ENCODE measurements at regions not wholly inside any gene's neighbourhood (a gene's known extent, or its start where the extent isn't known, plus 50 kb on each side); places are given as distances from the start of the nearest gene placed in this dataset.

DNA sequence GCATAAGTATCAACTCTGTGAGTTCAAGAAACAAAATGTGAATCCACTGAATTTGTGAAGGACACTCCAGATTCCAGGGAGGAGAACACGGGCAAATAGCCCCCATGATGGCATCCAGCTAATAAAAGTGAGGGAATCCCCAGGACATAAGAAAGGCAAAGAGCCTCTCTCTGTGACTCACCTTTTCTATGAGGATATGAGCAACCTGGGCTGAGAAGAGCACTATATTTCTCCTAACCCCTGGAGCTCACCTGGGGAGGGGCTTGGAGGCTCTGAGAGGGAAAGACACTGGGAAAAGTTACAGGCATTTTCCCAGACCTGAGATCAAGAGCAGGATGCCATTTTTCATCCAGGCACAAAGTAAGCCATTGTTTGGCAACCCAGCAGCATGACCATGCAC is 1298.8 kb downstream of the PLA2G4A start:
- no peak overlapping the region for H3K27ac ChIP-seq
- no peak overlapping the region for H2AFZ ChIP-seq
- POLR2A ChIA-PET (ENCODE audit: unreplicated experiment): no interaction called here
- no peaks in the 10 kb centered on the region for H3K9me2 ChIP-seq (ENCODE audit: insufficient read depth)
- no peaks in the 10 kb centered on the region for H4K20me1 ChIP-seq (ENCODE audit: insufficient read depth)
- no peaks in the 10 kb centered on the region for H3K79me2 ChIP-seq (ENCODE audit: low read depth)
- no peak for DNase-seq
- H3K4me3 ChIP-seq: no peak overlapping the region
- H3K36me3 ChIP-seq (ENCODE audit: low read depth): no peaks in the 10 kb centered on the region
- H3F3A ChIP-seq (ENCODE audit: insufficient read depth, low read depth): no peaks in the 10 kb centered on the region
- H3K4me2 ChIP-seq: no peak overlapping the region
- intact Hi-C loops (cut with micrococcal nuclease; ENCODE audit: unreplicated experiment): no loop called here
- CTCF ChIA-PET: no interaction called here
- H3K27me3 ChIP-seq (ENCODE audit: insufficient read depth, low read depth): no peaks in the 10 kb centered on the region
- H3K9me3 ChIP-seq (ENCODE audit: insufficient read depth, low read depth): no peaks in the 10 kb centered on the region; the same call in 1 of the 2 replicates
- BruUV-seq (replicated peaks): no TSS peak
- TF ChIP-seq, protein P1, sequence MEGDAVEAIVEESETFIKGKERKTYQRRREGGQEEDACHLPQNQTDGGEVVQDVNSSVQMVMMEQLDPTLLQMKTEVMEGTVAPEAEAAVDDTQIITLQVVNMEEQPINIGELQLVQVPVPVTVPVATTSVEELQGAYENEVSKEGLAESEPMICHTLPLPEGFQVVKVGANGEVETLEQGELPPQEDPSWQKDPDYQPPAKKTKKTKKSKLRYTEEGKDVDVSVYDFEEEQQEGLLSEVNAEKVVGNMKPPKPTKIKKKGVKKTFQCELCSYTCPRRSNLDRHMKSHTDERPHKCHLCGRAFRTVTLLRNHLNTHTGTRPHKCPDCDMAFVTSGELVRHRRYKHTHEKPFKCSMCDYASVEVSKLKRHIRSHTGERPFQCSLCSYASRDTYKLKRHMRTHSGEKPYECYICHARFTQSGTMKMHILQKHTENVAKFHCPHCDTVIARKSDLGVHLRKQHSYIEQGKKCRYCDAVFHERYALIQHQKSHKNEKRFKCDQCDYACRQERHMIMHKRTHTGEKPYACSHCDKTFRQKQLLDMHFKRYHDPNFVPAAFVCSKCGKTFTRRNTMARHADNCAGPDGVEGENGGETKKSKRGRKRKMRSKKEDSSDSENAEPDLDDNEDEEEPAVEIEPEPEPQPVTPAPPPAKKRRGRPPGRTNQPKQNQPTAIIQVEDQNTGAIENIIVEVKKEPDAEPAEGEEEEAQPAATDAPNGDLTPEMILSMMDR (conservative IDR thresholded peaks at IDR 0.05): no peak
- no peak for TF ChIP-seq EZH2 (IDR thresholded peaks at IDR 0.05; ENCODE audit: low read depth)
- no peaks in the 10 kb centered on the region for H3K4me1 ChIP-seq (replicated peaks; ENCODE audit: insufficient read depth)

DNA sequence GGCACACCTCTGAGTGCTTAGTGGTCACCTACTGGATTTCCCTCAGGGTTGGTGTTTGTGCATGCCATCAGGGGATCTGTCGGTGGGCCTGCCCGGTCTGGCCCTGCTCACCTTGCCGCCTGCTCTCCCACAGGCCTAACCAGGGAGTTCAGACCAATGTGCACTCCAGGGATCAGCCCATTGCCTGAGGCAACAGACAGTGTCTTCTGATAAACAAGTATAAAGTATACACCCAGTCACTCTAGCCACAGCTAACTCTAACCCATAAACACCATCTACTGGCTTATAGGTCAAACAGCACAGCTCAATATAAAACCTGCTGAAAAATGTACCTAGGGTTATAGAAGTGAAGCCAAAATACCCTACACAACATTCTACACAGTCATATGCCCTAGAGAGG is 1300.0 kb downstream of the PLA2G4A start:
- Histone ChIP-seq H3K4me3 (no peak overlapping the region), H3K4me2 (no peak overlapping the region), H3K36me3 (ENCODE audit: low read depth) (no peaks in the 10 kb centered on the region), H3K27ac (no peak overlapping the region), H2AFZ (no peak overlapping the region), H3K4me1 (replicated peaks; ENCODE audit: insufficient read depth) (no peaks in the 10 kb centered on the region), H3K27me3 (ENCODE audit: insufficient read depth, low read depth) (no peaks in the 10 kb centered on the region), H4K20me1 (ENCODE audit: insufficient read depth) (no peaks in the 10 kb centered on the region), H3K9me2 (ENCODE audit: insufficient read depth) (no peaks in the 10 kb centered on the region), H3F3A (ENCODE audit: insufficient read depth, low read depth) (no peaks in the 10 kb centered on the region), H3K79me2 (ENCODE audit: low read depth) (no peaks in the 10 kb centered on the region), H3K9me3 (ENCODE audit: insufficient read depth, low read depth) (no peaks in the 10 kb centered on the region; the same call in 1 of the 2 replicates)
- DNase-seq: no peak
- ChIA-PET POLR2A (ENCODE audit: unreplicated experiment) (no interaction called here), CTCF (no interaction called here)
- TF ChIP-seq EZH2 (IDR thresholded peaks at IDR 0.05; ENCODE audit: low read depth): no peak
- TF ChIP-seq, protein P1 (conservative IDR thresholded peaks at IDR 0.05): no peak
- no TSS peak for BruUV-seq (replicated peaks)
- intact Hi-C loops (cut with micrococcal nuclease; ENCODE audit: unreplicated experiment): no loop called here

DNA sequence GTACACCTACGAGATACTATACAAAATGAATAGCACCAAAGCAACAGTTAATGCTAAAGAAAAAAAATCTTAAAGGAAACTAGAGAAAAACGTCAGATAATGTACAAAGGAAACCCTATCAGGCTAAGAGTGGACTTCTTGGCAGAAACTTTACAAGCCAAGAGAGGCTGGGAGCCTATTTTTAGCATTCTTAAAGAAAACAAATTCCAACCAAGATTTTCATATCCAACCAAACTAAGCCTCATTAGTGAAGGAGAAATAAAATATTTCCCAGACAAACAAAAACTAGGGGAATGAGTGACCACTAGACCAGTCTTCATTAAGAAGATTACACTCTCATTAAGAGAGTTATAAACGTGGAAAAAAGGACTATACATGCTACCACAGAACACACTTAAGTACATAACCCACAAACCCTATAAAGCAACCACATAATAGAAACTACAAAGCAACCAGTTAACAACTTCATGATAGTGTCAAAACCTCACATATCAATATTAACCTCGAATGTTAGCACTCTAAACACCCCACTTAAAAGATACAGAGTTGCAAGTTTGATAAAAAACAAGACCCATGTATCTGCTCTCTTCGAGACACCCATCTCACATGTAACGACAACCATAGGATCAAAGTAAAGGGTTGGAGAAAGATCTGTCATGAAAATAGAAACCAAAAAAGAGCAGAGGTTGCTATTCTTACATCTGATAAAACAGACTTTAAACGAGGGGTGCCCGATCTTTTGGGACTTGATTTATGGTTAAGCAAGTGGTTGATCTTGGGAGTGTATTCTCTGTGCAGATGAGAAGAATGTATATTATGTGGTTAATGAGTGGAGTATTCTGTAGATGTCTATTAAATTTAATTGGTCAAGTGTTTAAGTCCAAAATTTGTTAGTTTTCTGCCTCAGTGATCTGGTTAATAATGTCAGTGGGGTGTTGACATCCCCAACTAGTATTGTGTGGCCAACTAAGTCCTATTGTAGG is 1301.4 kb downstream of the PLA2G4A start:
- POLR2A ChIA-PET (ENCODE audit: unreplicated experiment): no interaction called here
- Histone ChIP-seq H3F3A (ENCODE audit: insufficient read depth, low read depth) (no peaks in the 10 kb centered on the region), H2AFZ (no peak overlapping the region), H3K27me3 (ENCODE audit: insufficient read depth, low read depth) (no peaks in the 10 kb centered on the region), H4K20me1 (ENCODE audit: insufficient read depth) (no peaks in the 10 kb centered on the region), H3K27ac (no peak overlapping the region), H3K36me3 (ENCODE audit: low read depth) (no peaks in the 10 kb centered on the region), H3K4me1 (replicated peaks; ENCODE audit: insufficient read depth) (no peaks in the 10 kb centered on the region), H3K79me2 (ENCODE audit: low read depth) (no peaks in the 10 kb centered on the region), H3K4me2 (no peak overlapping the region), H3K9me3 (ENCODE audit: insufficient read depth, low read depth) (no peaks in the 10 kb centered on the region; the same call in 1 of the 2 replicates), H3K9me2 (ENCODE audit: insufficient read depth) (no peaks in the 10 kb centered on the region), H3K4me3 (no peak overlapping the region)
- intact Hi-C loops (cut with micrococcal nuclease; ENCODE audit: unreplicated experiment): no loop called here
- DNase-seq: no peak
- TF ChIP-seq, protein P1 (conservative IDR thresholded peaks at IDR 0.05): no peak
- TF ChIP-seq EZH2 (IDR thresholded peaks at IDR 0.05; ENCODE audit: low read depth): no peak
- CTCF ChIA-PET: no interaction called here
- BruUV-seq (replicated peaks): no TSS peak

Data from PC-9 (cell line).